HK-2 (cell line): ENCODE measurements at regions not wholly inside any gene's neighbourhood (a gene's known extent, or its start where the extent isn't known, plus 50 kb on each side); places are given as distances from the start of the nearest gene placed in this dataset.

Experiments used
- DNase-seq: peaks from one replicate; pipeline ENCODE4 v3.0.0-alpha.2; 2018; ENCODE audit not compliant: unreplicated experiment

GRCh38 chr3:94179059-94179458 is 116.2 kb downstream of the NSUN3 start:
- no peak for DNase-seq

GRCh38 chr3:94183551-94183950 is 120.7 kb downstream of the NSUN3 start:
- DNase-seq = no peak

GRCh38 chr3:94184781-94185180 is 121.9 kb downstream of the NSUN3 start:
- no peak for DNase-seq

GRCh38 chr3:94185753-94186152 is 122.9 kb downstream of the NSUN3 start:
- no peak for DNase-seq

- DNase-seq = no peak
Measured at GRCh38 chr3:94187697-94188096, 124.8 kb downstream of the NSUN3 start.

- no peak for DNase-seq
Measured at GRCh38 chr3:94195381-94195780, 132.5 kb downstream of the NSUN3 start.

- no peak for DNase-seq
Measured at GRCh38 chr3:94206291-94206690, 143.4 kb downstream of the NSUN3 start.

GRCh38 chr3:94210256-94210655 is 147.4 kb downstream of the NSUN3 start:
- no peak for DNase-seq

- DNase-seq = no peak
Measured at GRCh38 chr3:94217406-94217805, 154.5 kb downstream of the NSUN3 start.

- DNase-seq = no peak
Measured at GRCh38 chr3:94220426-94220825, 157.6 kb downstream of the NSUN3 start.

GRCh38 chr3:94221829-94222228 is 159.0 kb downstream of the NSUN3 start:
- DNase-seq = no peak

GRCh38 chr3:94225148-94225865 is 162.4 kb downstream of the NSUN3 start:
- DNase-seq = no peak

GRCh38 chr3:94226078-94226477 is 163.2 kb downstream of the NSUN3 start:
- DNase-seq = no peak

GRCh38 chr3:94232921-94233320 is 170.1 kb downstream of the NSUN3 start:
- no peak for DNase-seq

GRCh38 chr3:94234177-94234788 is 171.4 kb downstream of the NSUN3 start:
- DNase-seq = peak; percentile 16

- DNase-seq = no peak
Measured at GRCh38 chr3:94241986-94242385, 179.1 kb downstream of the NSUN3 start.

GRCh38 chr3:94246171-94246570 is 183.3 kb downstream of the NSUN3 start:
- DNase-seq = no peak

- DNase-seq = no peak
Measured at GRCh38 chr3:94248042-94248441, 185.2 kb downstream of the NSUN3 start.

- DNase-seq = peak; percentile 76
Measured at GRCh38 chr3:94249491-94250079, 186.7 kb downstream of the NSUN3 start.

- no peak for DNase-seq
Measured at GRCh38 chr3:94251566-94251965, 188.7 kb downstream of the NSUN3 start.

GRCh38 chr3:94252316-94252715 is 189.5 kb downstream of the NSUN3 start:
- no peak for DNase-seq

- no peak for DNase-seq
Measured at GRCh38 chr3:94256888-94257813, 194.3 kb downstream of the NSUN3 start.
